SK-N-SH (cell line): ENCODE measurements at regions not wholly inside any gene's neighbourhood (a gene's known extent, or its start where the extent isn't known, plus 50 kb on each side); places are given as distances from the start of the nearest gene placed in this dataset.

Experiments used
- CTCF ChIA-PET: fragments of 300-600, 350-600 bp; formaldehyde crosslinking; extraction: SDS; loops from one replicate; lab custom pipeline; 2021; lab: Yijun Ruan, JAX
- POLR2A ChIA-PET: fragments of 350-600 bp; sonication (Branson Sonifier 250); formaldehyde crosslinking; extraction: SDS; loops from one replicate; lab custom pipeline; 2020; ENCODE audit warnings: antibody characterized with exemption, inconsistent platforms; lab: Yijun Ruan, JAX
- DNase-seq: peaks from one replicate; pipeline ENCODE4 v3.0.0; 2012
- H2AFZ ChIP-seq: fragments of 200-600 bp; sonication (generic); 2 replicates; pipeline ENCODE4 v1.8.1; 2016; ENCODE audit warnings: antibody characterized with exemption, mild to moderate bottlenecking, low read depth
- H3F3A ChIP-seq: fragments of 200-600 bp; sonication (generic); replicated peaks from 2 replicates; pipeline ENCODE3; 2016; ENCODE audit warnings: antibody characterized with exemption, mild to moderate bottlenecking; ENCODE audit not compliant: insufficient read depth
- H3K27ac ChIP-seq, 2 experiments: fragments of 200-500 bp in 1 of 2; fragments of 200-600 bp in 1 of 2; sonication (Bioruptor generic) in 1 of 2; sonication (generic), shearing (Covaris generic) in 1 of 2; 2 replicates each; pipeline versions ENCODE4 v1.5.1 to v1.6.1; 2014 to 2016; ENCODE audit warnings: low read depth in 2 of 2, inconsistent platforms in 1 of 2, low read length in 1 of 2, mild to moderate bottlenecking in 1 of 2, mixed read lengths in 1 of 2
- H3K27me3 ChIP-seq: fragments of 200-600 bp; sonication (generic), shearing (Covaris generic); 2 replicates; pipeline ENCODE4 v1.6.1; 2016; ENCODE audit warnings: mixed run types; ENCODE audit not compliant: insufficient read depth
- H3K36me3 ChIP-seq, 2 experiments: fragments of 200-500 bp in 1 of 2; fragments of 200-600 bp in 1 of 2; sonication (Bioruptor generic) in 1 of 2; sonication (generic) in 1 of 2; replicated peaks in 1 of 2; 2 replicates each; pipeline versions ENCODE3 to v1.5.1; 2014 to 2016; ENCODE audit warnings: low read length in 1 of 2, mild to moderate bottlenecking in 1 of 2; ENCODE audit not compliant: insufficient read depth in 2 of 2, control insufficient read depth in 1 of 2
- H3K4me1 ChIP-seq, 2 experiments: fragments of 200-500 bp in 1 of 2; fragments of 200-600 bp in 1 of 2; sonication (Bioruptor generic) in 1 of 2; sonication (generic), shearing (Covaris generic) in 1 of 2; 2 replicates each; pipeline versions ENCODE4 v1.5.1 to v1.6.1; 2014 to 2016; ENCODE audit warnings: low read depth in 1 of 2, low read length in 1 of 2, mixed run types in 1 of 2; ENCODE audit not compliant: insufficient read depth in 2 of 2, control insufficient read depth in 1 of 2
- H3K4me2 ChIP-seq: fragments of 200-600 bp; sonication (generic), shearing (Covaris generic); 2 replicates; pipeline ENCODE4 v1.6.1; 2017; ENCODE audit warnings: mixed run types
- H3K4me3 ChIP-seq, 2 experiments: fragments of 200-500 bp in 1 of 2; fragments of 200-600 bp in 1 of 2; sonication (Bioruptor generic) in 1 of 2; sonication (generic), shearing (Covaris generic) in 1 of 2; 2 replicates each; pipeline versions ENCODE4 v1.5.1 to v1.8.1; 2014 to 2016; ENCODE audit warnings: low read depth in 2 of 2, inconsistent platforms in 1 of 2, low read length in 1 of 2, mild to moderate bottlenecking in 1 of 2, mixed read lengths in 1 of 2, moderate library complexity in 1 of 2
- H3K79me2 ChIP-seq: fragments of 200-600 bp; sonication (generic); 2 replicates; pipeline ENCODE4 v1.8.1; 2017; ENCODE audit warnings: mild to moderate bottlenecking; ENCODE audit not compliant: insufficient read depth
- H3K9ac ChIP-seq: fragments of 200-600 bp; sonication (generic); 2 replicates; pipeline ENCODE4 v1.6.1; 2017; ENCODE audit warnings: mixed run types
- H3K9me2 ChIP-seq: fragments of 200-600 bp; sonication (generic); 2 replicates; pipeline ENCODE4 v1.6.1; 2017; ENCODE audit warnings: mixed run types
- H3K9me3 ChIP-seq: fragments of 200-600 bp; sonication (generic); 2 replicates; pipeline ENCODE4 v1.6.1; 2017; ENCODE audit warnings: mixed run types, mild to moderate bottlenecking, moderate library complexity
- H4K20me1 ChIP-seq: fragments of 200-600 bp; sonication (generic); 2 replicates; pipeline ENCODE4 v1.6.1; 2017; ENCODE audit warnings: mild to moderate bottlenecking, mixed run types; ENCODE audit not compliant: insufficient read depth
- EP300 ChIP-seq, 2 experiments: IDR thresholded peaks; 2 replicates each; pipeline versions ENCODE4 v1.4.0 to v1.6.1; 2012; ENCODE audit warnings: borderline replicate concordance in 1 of 2, low read depth in 1 of 2, low read length in 1 of 2
- EZH2phosphoT487 ChIP-seq: fragments of 200-600 bp; sonication (generic); IDR thresholded peaks from 2 replicates; pipeline ENCODE4 v1.6.1; 2017; ENCODE audit warnings: low read depth, mixed run types, mild to moderate bottlenecking, antibody characterized with exemption, moderate library complexity, borderline replicate concordance
- FOXJ3 ChIP-seq: sonication (generic); formaldehyde crosslinking; IDR thresholded peaks from 2 replicates; pipeline ENCODE4 v1.5.1; 2020; ENCODE audit warnings: mild to moderate bottlenecking, missing genetic modification reagents
- FOXM1 ChIP-seq: IDR thresholded peaks from 2 replicates; pipeline ENCODE4 v1.4.0; 2012; ENCODE audit warnings: low read depth, mild to moderate bottlenecking
- JUND ChIP-seq: IDR thresholded peaks from 2 replicates; pipeline ENCODE4 v1.4.0; 2012
- MEF2A ChIP-seq: IDR thresholded peaks from 2 replicates; pipeline ENCODE4 v1.4.0; 2012; ENCODE audit warnings: low read depth, borderline replicate concordance
- NFIC ChIP-seq: IDR thresholded peaks from 2 replicates; pipeline ENCODE4 v1.4.0; 2012; ENCODE audit warnings: borderline replicate concordance
- POLR2AphosphoS5 ChIP-seq: IDR thresholded peaks from 2 replicates; pipeline ENCODE4 v1.6.1; 2012; ENCODE audit warnings: low read depth, low read length
- RXRA ChIP-seq: IDR thresholded peaks from 2 replicates; pipeline ENCODE4 v1.4.0; 2012; ENCODE audit warnings: low read depth, mild to moderate bottlenecking, borderline replicate concordance
- SIN3A ChIP-seq: IDR thresholded peaks from 2 replicates; pipeline ENCODE4 v1.6.1; 2012; ENCODE audit warnings: low read depth, mild to moderate bottlenecking, low read length, moderate library complexity, borderline replicate concordance
- TAF1 ChIP-seq: IDR thresholded peaks from 2 replicates; pipeline ENCODE4 v1.6.1; 2012; ENCODE audit warnings: low read depth, mild to moderate bottlenecking, low read length, moderate library complexity, borderline replicate concordance
- TCF12 ChIP-seq: IDR thresholded peaks from 2 replicates; pipeline ENCODE4 v1.4.0; 2012
- TEAD4 ChIP-seq: IDR thresholded peaks from 2 replicates; pipeline ENCODE4 v1.4.0; 2012; ENCODE audit warnings: mild to moderate bottlenecking, borderline replicate concordance; ENCODE audit not compliant: insufficient read depth
- YY1 ChIP-seq: IDR thresholded peaks from 2 replicates; pipeline ENCODE4 v1.4.0; 2012; ENCODE audit warnings: low read depth, mild to moderate bottlenecking
- WGBS: methylation state at CpG from one replicate; pipeline ENCODE4 v1.1.6; 2017; ENCODE audit warnings: low lambda C conversion rate; 5-methylcytosine and 5-hydroxymethylcytosine counted together
- TF ChIP-seq, protein P1 (sequence below): fragments of 150-350 bp; IDR thresholded peaks from 2 replicates; pipeline ENCODE4 v1.6.1; 2017; ENCODE audit warnings: antibody characterized with exemption, low read length, low read depth, borderline replicate concordance
- TF ChIP-seq, protein P2 (sequence below): fragments of 200-600 bp; sonication (generic); IDR thresholded peaks from 2 replicates; pipeline ENCODE4 v1.6.1; 2017; ENCODE audit warnings: antibody characterized with exemption, mild to moderate bottlenecking, moderate library complexity
- TF ChIP-seq, protein P3 (sequence below): IDR thresholded peaks from 2 replicates; pipeline ENCODE4; 2012

DNA sequence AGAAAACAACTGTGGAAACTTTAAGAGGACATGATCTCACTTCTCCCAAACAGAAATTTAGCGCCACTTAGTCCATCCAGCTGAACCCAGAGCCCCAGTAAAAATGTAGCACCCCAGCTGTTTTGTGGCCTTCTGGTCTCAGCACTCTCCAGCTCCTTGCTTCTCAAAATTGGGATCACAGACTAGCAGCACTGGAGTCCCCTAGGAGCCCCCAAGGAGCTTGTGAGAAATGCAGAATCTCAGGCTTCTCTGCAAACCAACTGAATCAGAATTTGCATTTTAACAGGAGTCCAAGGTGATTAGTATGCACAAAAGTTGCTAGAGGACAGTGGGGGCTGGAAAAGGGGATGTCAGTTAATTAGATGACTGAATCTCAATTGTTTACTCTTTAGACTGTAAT, 89.8 kb upstream of the FIBIN start:
- peaks cover 9 to 13% of the 10 kb centered on the region in 2 experiments for H3K4me1 ChIP-seq
- no peak overlapping the region for H3K9ac ChIP-seq
- no peak for DNase-seq
- H2AFZ ChIP-seq, result no peak overlapping the region
- TF ChIP-seq RXRA (no peak), TAF1 (no peak), EP300 (IDR thresholded peaks at IDR 0.05; ENCODE audit: borderline replicate concordance in 1 of 2, low read depth in 1 of 2, low read length in 1 of 2) (no peak), FOXJ3 (CRISPR knock-in tag) (no peak)
- TF ChIP-seq, protein P1, sequence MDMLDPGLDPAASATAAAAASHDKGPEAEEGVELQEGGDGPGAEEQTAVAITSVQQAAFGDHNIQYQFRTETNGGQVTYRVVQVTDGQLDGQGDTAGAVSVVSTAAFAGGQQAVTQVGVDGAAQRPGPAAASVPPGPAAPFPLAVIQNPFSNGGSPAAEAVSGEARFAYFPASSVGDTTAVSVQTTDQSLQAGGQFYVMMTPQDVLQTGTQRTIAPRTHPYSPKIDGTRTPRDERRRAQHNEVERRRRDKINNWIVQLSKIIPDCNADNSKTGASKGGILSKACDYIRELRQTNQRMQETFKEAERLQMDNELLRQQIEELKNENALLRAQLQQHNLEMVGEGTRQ, result no peak
- no peak overlapping the region for H3K4me2 ChIP-seq
- H3K9me3 ChIP-seq, result no peaks in the 10 kb centered on the region
- no peaks in the 10 kb centered on the region for H3K27me3 ChIP-seq
- no peaks in the 10 kb centered on the region for H3K9me2 ChIP-seq
- ChIA-PET POLR2A (no interaction called here), CTCF (no interaction called here)
- H3K27ac ChIP-seq, result no peak overlapping the region
- H3K36me3 ChIP-seq, result no peaks in the 10 kb centered on the region
- no peaks in the 10 kb centered on the region for H4K20me1 ChIP-seq
- no peaks in the 10 kb centered on the region for H3F3A ChIP-seq
- WGBS, result 64% methylated on average over 1 of the region's 1 CpG
- no peak overlapping the region for H3K4me3 ChIP-seq
- H3K79me2 ChIP-seq, result no peaks in the 10 kb centered on the region

DNA sequence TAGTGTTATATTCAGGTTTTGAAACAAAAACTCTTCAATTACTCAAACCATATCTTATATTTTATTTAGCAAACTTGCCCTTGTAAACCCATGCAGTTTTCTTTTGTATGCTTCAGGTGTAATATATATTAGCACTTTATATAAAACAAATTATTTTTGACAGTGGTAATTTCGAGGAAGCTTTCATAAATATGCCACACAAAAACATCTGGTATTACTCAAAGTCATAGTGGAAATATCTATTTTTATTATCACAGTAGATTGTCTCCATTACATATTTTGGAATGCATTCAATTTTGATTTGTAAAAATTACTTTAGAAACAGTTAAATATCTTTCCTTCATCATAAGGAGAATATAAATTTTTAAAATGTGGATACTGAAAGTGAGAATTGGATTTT, 89.1 kb upstream of the FIBIN start:
- CTCF ChIA-PET, result no interaction called here
- Histone ChIP-seq H3K9me2 (no peaks in the 10 kb centered on the region), H3K4me1 (peaks cover 9 to 13% of the 10 kb centered on the region in 2 experiments), H3K27ac (peak overlapping the region; percentile 33 to 48; a peak in 2 of 4 replicates), H3K27me3 (no peaks in the 10 kb centered on the region), H3K79me2 (no peaks in the 10 kb centered on the region), H3K4me2 (no peak overlapping the region), H2AFZ (no peak overlapping the region), H3F3A (no peaks in the 10 kb centered on the region), H3K9ac (peak overlapping the region; percentile 5; the same call in 1 of the 2 replicates), H3K36me3 (no peaks in the 10 kb centered on the region), H3K4me3 (no peak overlapping the region), H3K9me3 (no peaks in the 10 kb centered on the region), H4K20me1 (no peaks in the 10 kb centered on the region)
- 0% methylated on average over 1 of the region's 1 CpG for WGBS
- POLR2A ChIA-PET, result no interaction called here
- DNase-seq, result no peak
- TF ChIP-seq TCF12, result peak; percentile 89
- TF ChIP-seq JUND, result 0 out of 2 replicates have a peak, but pooled peaks have one; percentile 32
- TF ChIP-seq TEAD4, result 0 out of 2 replicates have a peak, but pooled peaks have one; percentile 23
- TF ChIP-seq EP300 (IDR thresholded peaks at IDR 0.05; ENCODE audit: borderline replicate concordance in 1 of 2, low read depth in 1 of 2, low read length in 1 of 2), result peak; percentile 30 to 56; a peak in 2 of 4 replicates
- peak; percentile 50; the same call in 1 of the 2 replicates for TF ChIP-seq NFIC
- no peak for TF ChIP-seq TAF1
- no peak for TF ChIP-seq RXRA
- TF ChIP-seq, protein P2, sequence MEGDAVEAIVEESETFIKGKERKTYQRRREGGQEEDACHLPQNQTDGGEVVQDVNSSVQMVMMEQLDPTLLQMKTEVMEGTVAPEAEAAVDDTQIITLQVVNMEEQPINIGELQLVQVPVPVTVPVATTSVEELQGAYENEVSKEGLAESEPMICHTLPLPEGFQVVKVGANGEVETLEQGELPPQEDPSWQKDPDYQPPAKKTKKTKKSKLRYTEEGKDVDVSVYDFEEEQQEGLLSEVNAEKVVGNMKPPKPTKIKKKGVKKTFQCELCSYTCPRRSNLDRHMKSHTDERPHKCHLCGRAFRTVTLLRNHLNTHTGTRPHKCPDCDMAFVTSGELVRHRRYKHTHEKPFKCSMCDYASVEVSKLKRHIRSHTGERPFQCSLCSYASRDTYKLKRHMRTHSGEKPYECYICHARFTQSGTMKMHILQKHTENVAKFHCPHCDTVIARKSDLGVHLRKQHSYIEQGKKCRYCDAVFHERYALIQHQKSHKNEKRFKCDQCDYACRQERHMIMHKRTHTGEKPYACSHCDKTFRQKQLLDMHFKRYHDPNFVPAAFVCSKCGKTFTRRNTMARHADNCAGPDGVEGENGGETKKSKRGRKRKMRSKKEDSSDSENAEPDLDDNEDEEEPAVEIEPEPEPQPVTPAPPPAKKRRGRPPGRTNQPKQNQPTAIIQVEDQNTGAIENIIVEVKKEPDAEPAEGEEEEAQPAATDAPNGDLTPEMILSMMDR, result no peak
- TF ChIP-seq POLR2AphosphoS5, result peak; percentile 58; the same call in 1 of the 2 replicates
- TF ChIP-seq MEF2A, result 0 out of 2 replicates have a peak, but pooled peaks have one; percentile 26
- TF ChIP-seq YY1, result no peak
- 0 out of 2 replicates have a peak, but pooled peaks have one; percentile 22 for TF ChIP-seq FOXM1
- TF ChIP-seq SIN3A, result no peak
- TF ChIP-seq, protein P3, sequence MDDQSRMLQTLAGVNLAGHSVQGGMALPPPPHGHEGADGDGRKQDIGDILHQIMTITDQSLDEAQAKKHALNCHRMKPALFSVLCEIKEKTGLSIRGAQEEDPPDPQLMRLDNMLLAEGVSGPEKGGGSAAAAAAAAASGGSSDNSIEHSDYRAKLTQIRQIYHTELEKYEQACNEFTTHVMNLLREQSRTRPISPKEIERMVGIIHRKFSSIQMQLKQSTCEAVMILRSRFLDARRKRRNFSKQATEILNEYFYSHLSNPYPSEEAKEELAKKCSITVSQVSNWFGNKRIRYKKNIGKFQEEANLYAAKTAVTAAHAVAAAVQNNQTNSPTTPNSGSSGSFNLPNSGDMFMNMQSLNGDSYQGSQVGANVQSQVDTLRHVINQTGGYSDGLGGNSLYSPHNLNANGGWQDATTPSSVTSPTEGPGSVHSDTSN, result peak; percentile 81
- no peak for TF ChIP-seq EZH2phosphoT487
- TF ChIP-seq, all 33 proteins: peak for 9
